ENCODE measurements at regions not wholly inside any gene's neighbourhood (a gene's known extent, or its start where the extent isn't known, plus 50 kb on each side); places are given as distances from the start of the nearest gene placed in this dataset.
"Not testable (repeated sequence)": the region's sequence is repeated elsewhere in the genome, so short reads cannot be mapped to it uniquely, and the experiment has no call there.

DNA sequence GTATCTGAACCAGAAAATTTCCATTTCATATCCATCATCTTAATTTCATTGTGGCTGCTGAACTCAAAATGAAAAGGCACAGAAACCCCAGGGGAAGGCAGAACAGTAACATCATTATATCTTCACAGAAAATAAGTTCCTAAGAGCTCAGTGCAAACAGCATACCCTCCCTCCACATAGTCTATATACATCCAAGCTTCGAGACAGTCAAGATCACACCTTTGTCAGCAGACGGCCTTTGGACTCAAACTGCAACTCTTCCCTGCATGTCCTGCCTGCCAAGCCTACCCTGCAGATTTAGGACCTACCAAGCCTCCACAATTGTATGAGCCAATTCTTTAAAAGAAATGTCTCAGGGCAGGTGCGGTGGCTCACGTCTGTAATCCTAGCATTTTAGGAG lies 502.1 kb downstream of the SUCLG1 start:
- no peak for FAIRE-seq

DNA sequence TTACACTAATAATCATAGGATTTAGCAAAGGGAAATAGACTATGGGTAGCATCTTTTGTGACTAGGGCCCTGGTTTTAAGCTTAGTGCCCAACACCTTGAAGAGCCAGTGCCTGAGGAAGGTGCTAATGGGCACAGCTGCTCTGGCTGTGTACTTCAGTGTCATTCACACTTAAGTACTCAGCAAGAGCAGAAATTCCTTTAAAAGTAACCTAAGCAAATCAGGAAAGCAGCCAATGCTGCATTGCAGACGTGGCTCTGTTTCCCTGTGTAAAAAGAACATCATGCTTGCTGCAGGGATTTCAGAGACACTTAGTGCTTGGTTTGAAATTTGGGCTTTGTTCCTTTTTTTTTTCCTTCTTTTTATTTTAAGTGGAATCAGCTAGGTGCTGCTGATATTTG lies 505.4 kb downstream of the SUCLG1 start:
- FAIRE-seq, result no peak

DNA sequence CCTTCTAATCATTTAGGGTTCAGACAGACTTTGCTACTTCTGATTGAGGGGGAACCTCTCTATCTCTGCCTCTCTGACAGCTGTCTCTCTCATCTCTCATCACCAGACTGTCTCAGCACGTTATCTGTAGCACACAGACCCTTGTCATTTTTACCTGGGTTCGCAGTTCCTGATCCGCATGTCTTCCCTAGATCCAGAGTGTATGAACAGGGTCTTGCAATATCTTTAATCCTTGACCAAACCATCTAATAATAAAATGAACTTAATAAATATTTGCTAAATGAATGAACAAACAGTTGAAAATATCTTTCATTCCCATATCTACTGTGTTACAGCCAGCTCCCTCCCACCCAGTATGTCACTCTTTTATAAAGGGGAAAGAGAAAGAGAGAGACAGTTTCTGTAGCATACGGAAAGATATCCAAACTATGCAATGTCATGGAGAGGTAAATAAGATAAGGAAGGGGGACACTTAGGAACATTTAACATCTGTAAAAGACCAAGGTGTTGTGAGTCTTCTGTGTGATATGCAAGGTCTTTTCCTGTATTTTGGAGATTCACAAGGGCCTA lies 507.6 kb downstream of the SUCLG1 start:
- no peak for FAIRE-seq

DNA sequence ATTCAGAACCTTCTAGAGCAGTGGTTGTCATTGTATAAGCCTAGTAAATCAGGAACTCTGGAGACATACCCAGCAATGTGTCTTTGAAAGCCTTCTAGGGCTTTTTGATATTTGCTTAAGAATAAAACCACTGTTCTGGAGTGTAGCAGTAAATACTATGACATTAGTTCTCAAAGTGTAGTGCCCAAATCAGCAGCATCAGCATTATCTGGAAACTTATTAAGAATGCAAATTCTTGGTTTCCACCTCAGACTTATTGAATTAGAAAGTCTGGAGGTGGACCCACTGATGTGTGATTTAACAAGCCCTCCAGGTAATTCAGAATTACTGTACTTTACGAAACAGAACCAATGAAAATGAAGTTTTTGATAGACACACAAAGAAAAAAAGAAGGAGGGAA lies 509.7 kb downstream of the SUCLG1 start:
- FAIRE-seq, result no peak

DNA sequence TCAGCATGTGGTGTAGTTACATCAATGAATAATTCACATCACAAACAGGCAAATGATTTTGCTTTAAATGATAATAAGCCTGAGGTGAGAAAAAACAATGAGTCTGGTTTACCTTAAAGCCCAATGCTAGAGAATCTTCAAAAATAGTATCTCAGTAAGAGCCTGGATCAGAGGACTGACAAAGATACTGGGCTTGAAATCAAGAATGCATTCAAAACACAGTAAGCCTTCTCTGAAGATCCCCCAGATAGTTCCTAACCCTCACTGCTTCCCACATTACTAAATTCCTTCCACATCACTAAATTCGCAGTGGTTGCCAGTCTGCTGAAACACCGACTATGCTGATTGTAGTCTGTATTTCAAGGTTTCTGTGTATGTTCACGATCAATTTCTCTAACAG lies 514.9 kb downstream of the SUCLG1 start:
- FAIRE-seq, result no peak

DNA sequence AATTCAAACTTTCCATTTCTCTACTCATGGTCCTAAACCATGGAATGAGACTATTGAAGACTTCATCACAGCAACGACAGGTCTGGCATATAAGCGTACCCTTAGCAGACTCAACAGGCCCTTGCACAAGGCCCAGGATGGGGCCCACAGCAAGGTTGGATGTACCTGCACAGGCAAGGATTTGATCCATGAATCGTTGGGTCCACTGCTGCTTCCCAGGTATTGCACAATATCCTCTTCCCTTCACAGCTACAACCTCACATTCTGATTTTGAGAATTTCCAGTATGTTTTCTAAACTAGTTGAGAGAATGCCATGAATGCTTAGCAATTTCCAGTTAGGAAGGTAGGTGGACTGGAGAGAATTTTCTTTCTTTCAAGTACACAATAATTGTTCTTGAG lies 515.8 kb downstream of the SUCLG1 start:
- FAIRE-seq, result no peak

DNA sequence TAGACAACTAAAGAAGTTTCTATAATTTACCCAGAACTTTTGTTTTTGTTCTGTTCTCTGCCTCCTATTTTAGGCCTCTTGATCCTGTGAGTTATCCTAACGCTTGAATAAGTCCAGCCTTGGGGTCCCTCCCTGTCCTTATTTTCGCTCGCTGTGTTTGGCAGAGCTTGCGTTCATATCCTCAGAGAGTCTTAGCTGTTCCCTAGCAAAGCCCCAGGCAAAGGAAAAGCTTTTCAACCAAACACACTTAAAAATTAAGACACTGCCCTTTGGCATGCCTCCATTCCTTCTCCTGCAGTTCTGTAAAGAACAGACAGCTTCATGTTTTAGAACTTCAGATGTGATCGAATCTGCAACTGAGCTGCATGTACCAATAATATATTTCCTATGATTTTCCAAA lies 517.2 kb downstream of the SUCLG1 start:
- no peak for FAIRE-seq

DNA sequence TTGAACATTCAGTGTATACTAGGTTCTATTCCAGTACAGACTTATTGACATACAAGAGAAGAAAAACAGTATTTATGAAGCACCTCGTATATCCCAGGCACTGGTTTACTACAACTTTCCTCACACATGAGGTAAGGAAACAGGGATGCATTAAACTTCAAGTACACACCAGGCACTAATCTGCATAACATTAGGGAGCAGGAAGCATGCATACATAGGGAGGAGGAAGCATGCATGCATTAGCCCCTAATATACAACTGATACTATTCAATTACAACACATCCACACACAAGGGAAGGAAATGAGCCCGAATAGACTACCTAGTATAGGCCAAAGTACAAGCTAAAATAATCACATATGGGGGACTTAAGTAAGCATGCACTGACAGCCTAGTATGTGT lies 525.3 kb downstream of the SUCLG1 start:
- no peak for FAIRE-seq

DNA sequence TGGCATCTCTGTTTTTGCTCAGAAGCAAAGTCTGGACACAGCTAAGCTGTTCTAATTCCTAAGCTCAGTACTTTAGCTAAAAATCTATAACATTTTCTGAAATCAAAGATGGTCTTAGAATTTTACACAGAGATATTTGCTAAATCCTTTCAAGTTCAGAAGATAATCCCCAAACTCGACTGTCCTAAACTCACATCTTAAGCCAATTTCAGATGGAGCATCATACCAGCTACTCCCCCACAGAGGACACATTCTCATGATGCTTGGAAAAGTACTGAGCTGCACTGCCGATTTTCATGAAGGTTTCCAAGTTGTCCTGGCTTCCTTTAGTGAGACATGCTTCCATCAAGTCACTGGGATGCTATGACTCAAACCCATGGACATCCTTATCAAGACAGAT lies 535.5 kb downstream of the SUCLG1 start:
- FAIRE-seq, result no peak

DNA sequence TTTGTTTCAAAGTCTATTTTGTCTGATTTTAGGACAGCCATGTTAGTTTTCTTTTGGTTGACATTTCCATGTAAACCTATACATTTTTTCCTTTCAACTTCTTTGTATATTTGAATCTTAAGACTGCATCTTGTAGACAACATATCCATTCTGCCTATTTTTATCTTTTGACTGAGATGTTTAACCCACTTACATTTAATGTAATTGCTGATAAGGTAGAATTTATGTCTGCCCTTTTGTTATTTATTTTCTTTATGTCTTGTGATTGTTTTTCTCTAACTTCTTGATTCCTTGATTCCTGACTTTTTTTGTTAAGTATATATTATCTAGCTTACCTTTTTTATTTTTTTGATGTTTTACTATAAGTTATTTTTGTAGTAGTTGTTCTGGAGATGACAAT lies 542.5 kb downstream of the SUCLG1 start:
- FAIRE-seq, result no peak

DNA sequence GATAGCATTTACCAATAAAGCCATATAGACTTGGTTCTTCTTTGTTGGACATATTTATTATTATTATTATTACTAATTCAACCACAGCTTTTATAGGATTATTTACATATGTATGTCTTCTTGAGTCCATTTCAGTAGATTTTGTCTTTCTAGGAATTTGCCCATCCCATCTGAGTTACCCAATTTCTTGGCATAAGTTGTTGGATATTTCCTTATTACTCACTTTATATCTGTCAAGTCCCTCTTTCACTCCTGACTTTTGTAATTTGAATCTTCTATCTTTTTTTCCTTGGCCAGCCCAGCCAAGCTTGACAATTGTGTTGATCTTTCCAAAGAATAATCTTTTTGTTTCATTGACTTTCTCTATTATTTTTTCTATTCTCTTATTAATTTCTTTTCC lies 543.7 kb downstream of the SUCLG1 start:
- no peak for FAIRE-seq

DNA sequence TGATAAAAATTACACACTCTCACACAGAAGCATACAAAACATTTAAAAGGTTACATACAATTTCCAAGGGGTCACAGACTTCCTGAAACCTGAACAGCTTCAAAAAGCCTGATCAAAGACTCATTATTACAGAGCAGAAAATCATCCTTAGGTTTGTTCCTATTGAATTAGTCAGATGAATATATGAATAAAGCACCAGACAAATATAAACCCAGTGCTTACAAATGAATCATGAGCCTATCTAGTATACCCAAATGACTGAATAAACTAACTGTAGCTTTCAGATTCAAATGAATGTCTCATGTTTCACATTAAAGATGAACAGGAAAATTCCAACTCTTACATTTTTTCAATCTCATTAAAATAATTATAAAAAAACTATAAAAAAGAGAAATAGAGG lies 550.3 kb downstream of the SUCLG1 start:
- no peak for FAIRE-seq

DNA sequence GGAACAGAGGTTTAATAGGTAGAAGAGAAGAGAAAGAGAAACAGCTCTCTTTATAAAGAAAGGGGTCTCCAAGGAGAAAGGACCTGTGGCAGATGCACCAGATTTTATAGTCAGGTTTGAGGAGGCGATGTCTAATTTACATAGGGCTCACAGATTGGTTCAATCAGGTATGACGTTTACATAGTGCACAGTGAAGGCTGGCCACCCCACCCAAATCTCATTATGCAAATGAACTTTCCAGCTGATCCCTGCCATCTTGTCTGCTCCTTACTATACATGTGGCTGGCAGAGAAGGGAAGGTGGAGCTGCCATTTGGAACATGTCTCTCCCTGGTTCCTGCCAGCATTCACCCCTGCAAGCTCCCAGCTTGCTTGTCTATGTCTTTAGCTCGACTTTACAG lies 557.8 kb downstream of the SUCLG1 start:
- FAIRE-seq, result no peak

DNA sequence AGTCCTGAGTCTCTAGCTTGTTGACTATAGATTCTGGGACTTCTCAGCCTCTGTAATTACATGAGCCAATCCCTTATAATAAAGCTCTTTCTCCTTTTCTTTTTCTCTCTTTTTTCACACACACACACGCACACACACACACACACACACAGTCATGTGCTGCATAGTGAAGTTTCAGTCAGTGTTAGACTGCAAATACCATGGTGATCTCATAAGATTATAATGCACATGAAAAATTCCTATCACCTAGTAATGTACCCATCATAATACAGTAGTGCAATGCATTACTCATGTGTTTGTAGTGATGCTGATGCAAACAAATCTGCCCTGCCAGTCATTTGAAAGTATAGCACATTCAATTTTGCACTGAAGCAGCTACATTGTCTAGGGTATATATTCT lies 558.2 kb downstream of the SUCLG1 start:
- FAIRE-seq, result no peak

DNA sequence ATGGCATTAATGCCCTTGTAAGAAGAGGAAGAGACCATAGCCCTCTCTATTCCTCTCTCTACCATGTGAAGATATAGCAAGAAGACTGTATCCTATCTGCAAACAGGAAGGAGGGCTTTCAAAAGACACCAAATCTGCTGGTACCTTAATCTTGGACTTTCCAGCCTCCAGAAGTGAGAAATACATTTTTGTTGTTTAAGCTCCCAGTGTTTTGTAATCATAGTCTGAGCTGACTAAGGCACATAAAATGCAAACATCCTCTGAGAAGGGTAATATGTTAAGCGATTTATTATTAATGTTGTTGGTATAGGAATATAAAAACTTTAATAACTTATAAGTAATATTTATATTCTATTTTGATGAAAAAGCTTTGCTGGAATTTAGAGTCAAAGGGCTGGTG lies 559.8 kb downstream of the SUCLG1 start:
- FAIRE-seq, result no peak

DNA sequence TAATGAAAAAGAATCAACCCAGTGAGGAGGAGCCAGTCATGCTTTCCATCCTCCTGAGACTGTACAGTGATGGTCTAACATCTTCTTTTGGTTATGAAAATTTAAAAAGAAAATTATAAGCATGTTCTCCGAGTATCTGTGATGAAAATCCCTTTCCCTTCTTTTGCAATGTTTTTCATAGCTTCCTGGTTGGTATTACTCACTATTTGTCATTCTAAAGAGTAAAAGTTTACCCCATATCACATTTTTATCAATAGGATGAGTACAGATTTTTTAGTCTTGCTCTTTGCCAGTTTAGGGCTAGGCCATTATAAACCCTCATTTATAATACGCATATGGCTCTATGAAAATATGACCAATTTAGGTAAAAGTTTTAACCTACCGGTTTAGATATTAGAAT lies 564.1 kb downstream of the SUCLG1 start:
- FAIRE-seq, result no peak

DNA sequence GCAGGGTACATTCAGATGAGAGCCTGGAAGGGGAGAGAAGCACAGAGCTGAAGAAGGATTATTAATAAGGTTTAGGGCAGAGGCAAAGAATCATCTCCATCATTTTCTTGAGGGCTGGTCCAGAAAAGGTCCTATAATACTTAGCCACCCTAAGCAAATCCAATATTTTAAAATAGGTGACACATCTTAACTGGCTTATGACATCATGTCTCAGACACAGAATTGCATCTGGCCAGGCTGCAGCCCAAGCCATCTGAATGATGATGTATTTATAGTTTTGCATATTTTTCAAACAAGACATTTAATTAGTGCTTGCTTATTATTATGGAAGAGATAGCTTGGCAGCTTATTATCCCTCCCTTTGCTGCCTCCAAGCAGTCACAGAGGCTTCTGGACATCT lies 571.3 kb downstream of the SUCLG1 start:
- no peak for FAIRE-seq

DNA sequence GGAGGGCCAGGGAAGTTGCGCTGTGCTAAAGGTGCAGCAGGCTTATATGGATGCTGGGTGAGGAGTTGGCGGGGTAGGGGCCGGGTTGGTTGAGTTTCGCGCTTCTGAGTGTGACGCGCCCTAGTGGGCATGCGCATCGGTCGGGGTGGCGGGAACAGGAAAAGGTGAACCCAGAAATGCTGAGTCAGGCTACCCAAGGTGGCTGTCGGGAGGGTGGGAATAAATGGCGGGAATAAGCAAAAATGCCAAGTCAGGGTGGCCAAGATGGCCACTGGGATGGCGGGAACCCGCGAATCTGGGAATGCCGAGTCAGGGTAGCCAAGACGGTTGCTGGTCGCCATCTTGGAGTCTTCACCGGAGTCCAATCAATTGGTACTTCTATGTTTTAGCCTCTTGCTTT lies 580.0 kb downstream of the SUCLG1 start:
- no peak for FAIRE-seq

DNA sequence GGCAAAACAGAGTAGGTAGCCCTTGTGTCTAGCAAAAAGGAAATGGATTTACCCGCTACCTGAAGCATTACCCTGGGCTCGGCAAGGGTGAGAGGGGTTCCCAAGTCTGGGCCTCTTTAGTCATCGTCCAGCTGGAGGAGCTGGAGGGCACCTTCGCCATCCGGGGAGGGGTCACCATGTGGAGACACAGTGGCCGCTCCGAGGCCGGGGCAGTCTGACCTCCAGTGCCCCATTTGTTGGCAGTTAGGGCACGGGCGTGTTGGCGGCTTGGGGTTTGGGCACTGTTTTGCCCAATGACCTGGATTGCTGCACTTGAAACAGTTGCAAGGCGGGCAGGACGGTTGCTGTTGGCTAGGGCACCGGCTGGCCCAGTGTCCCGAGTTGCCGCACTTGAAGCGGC lies 581.8 kb downstream of the SUCLG1 start:
- FAIRE-seq, result not testable (repeated sequence)

DNA sequence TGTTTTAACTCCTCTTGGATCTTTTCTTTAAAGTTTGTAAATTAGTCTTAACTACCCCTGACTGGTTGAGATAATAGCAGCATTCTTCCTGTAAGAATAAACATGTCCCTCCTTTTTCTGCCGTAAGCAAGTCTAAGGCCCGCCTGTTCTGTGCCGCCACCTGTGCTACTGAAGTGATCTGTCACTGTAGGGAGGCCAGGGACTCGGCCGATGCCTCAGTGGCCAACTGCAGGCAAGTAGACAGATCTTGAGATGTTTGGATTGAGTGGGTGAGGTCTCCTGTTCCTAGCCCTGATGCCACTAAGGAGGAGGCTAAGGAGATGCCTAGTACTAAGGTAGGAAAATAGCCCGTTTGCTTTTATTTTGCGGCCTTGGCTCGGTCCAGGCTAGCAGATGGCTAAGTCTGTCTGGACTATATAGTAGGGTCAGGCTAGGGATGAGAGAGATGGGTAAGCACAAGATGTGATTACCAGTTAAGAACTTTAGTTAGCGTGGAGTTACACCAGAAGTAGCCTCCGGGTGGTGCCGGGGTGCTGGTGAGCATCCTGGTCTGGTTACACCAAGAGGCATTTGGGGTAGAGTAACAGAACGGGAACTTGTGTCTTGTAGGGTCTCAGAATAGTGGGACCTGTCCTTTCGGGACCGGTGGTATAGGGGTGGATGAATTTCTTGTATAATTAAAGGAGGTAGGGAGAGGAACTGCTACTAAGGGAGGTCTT lies 584.2 kb downstream of the SUCLG1 start:
- no peak for FAIRE-seq

DNA sequence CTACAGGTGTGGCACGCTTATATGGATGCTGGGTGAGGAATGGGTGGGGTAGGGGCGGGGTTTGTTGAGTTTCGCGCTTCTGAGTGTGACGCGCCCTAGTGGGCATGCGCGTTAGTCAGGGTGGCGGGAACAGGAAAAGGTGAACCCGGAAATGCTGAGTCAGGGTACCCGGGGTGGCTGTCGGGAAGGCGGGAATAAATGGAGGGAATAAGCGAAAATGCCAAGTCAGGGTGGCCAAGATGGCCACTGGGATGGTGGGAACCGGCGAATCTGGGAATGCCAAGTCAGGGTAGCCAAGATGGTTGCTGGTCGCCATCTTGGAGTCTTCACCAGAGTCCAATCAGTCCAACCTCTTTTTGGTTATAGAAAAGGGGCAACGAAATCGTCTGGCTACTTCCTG lies 585.0 kb downstream of the SUCLG1 start:
- no peak for FAIRE-seq

DNA sequence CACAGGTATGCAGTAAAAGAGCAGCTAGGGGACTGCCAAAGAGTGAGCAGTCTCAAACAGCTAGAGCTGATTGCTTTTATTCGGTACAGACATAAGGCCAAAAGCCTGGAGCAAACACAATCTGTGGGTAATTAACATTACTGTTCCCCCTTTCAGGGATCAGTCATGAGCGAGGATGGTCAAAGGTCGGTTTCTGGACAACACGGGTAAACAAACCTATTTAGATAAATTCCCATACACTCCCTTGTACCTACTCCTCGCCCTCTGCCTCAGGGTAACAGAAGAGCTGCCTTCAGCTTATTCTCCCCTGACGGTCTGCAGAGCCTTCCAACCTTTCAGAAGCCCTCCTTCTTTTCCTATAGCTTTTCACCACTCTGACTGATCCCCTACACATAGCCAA lies 586.0 kb downstream of the SUCLG1 start:
- no peak for FAIRE-seq

DNA sequence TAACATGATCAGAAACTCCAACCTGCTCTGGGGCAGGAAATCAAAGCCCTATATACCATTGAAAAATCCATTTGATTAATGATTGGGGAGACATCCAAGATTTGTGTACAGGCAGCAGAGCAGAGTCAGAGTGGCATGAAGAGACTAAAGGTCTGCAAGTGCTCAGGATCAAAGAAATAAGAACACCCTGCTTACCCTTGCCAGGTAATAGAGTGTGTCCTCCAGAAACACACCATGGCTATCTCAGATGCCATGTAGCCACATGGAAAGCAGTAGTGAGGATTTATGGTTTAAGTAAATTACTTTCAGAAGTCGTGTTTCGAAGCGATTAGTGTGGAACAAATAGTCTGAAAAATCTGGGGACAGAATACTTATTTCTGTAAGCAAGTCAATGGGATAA lies 592.9 kb downstream of the SUCLG1 start:
- no peak for FAIRE-seq

DNA sequence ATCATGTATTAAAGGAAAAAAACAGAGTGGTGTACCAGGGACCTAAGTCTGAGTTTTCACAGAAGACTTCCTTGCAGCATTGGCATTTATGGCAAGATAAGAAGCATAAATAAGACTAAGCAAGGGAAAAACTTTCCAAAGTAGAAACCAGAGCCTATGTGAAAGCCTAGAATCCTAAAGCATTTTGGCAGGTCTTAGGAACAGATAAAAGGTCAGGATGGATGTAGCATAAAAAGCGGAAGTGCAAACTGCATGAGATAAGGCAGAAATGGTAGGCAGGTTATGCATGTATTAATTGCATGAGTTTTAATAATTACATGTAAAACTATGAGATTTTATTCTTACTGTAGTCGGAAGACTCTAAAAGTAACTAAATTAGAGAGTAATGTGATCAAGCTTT lies 596.5 kb downstream of the SUCLG1 start:
- FAIRE-seq, result no peak

DNA sequence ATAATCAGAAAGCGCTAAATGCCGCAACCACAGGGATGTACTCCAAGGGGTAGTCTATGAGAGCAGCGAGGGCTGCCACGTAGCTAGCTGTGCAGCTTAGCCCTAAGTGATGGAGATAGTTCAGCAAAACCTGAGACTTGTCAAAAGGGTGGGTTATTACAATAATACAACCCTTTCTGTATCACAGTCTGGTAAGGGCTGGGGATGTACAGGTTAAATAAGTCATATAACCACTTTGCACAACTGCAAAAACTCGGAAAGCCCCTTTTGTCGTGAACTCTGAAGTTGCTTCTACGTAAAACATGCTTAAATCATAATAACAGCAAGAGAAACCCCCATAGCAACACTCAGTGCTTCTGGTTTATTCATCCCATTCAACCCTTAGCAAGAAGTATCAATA lies 598.8 kb downstream of the SUCLG1 start:
- FAIRE-seq, result no peak
